K562 (cell line): ENCODE measurements at regions not wholly inside any gene's neighbourhood (a gene's known extent, or its start where the extent isn't known, plus 50 kb on each side); places are given as distances from the start of the nearest gene placed in this dataset.

ENCODE experiments used
- CREBBP ChIP-seq: IDR thresholded peaks from one replicate; pipeline ENCODE4 v1.6.1; 2012; ENCODE audit warnings: low read depth, mild to moderate bottlenecking, control low read depth, inconsistent platforms, low read length
- FOXA1 ChIP-seq: fragments of 450-650 bp; IDR thresholded peaks from 2 replicates; pipeline ENCODE4 v1.6.1; 2016; ENCODE audit warnings: mild to moderate bottlenecking, borderline replicate concordance
- FOXK1 ChIP-seq: sonication (generic); formaldehyde crosslinking; IDR thresholded peaks from 2 replicates; pipeline ENCODE4 v1.8.0; 2022; ENCODE audit warnings: missing genetic modification reagents, mild to moderate bottlenecking, borderline replicate concordance
- FOXM1 ChIP-seq, 2 experiments: fragments of 450-650 bp in 1 of 2; sonication (generic) in 1 of 2; formaldehyde crosslinking in 1 of 2; IDR thresholded peaks; 2 replicates each; pipeline versions ENCODE4 v1.6.1 to v1.9.0; 2017 to 2022; ENCODE audit warnings: low read depth in 2 of 2, mild to moderate bottlenecking in 2 of 2, missing genetic modification reagents in 1 of 2, moderate library complexity in 1 of 2
- JUN ChIP-seq, 2 experiments: sonication (generic) in 1 of 2; formaldehyde crosslinking in 1 of 2; IDR thresholded peaks; 2 replicates each; pipeline versions ENCODE4 v1.6.1 to v1.8.0; 2012 to 2022; ENCODE audit warnings: borderline replicate concordance in 2 of 2, mild to moderate bottlenecking in 2 of 2, improper control_type of control experiment in 1 of 2, low read depth in 1 of 2, low read length in 1 of 2, missing genetic modification reagents in 1 of 2
- MAZ ChIP-seq, 2 experiments: fragments of 450-650 bp in 1 of 2; sonication (generic) in 1 of 2; formaldehyde crosslinking; IDR thresholded peaks in 1 of 2; conservative IDR thresholded peaks in 1 of 2; 2 replicates each; pipeline versions ENCODE4 v1.4.0 to v1.5.0; 2020; ENCODE audit warnings: mild to moderate bottlenecking in 1 of 2, missing genetic modification reagents in 1 of 2
- PKNOX1 ChIP-seq: fragments of 450-650 bp; IDR thresholded peaks from 2 replicates; pipeline ENCODE4 v1.6.1; 2016
- POLR2A ChIP-seq: fragments of 450-650 bp; conservative IDR thresholded peaks from 2 replicates; pipeline ENCODE4 v1.6.1; 2016
- POLR2AphosphoS5 ChIP-seq: IDR thresholded peaks from 2 replicates; pipeline ENCODE4 v1.6.1; 2011; ENCODE audit warnings: mild to moderate bottlenecking, low read depth, low read length, moderate library complexity; ENCODE audit not compliant: control insufficient read depth, insufficient read depth
- SMC3 ChIP-seq: conservative IDR thresholded peaks from 2 replicates; pipeline ENCODE4 v1.6.1; 2011; ENCODE audit warnings: low read depth, low read length, improper control_type of control experiment; ENCODE audit not compliant: insufficient read depth
- TF ChIP-seq, protein P1 (sequence below): sonication (generic); formaldehyde crosslinking; IDR thresholded peaks from 2 replicates; pipeline ENCODE4 v1.5.0; 2020; ENCODE audit warnings: missing genetic modification reagents
- TF ChIP-seq, protein P2 (sequence below), 3 experiments: IDR thresholded peaks in 2 of 3; conservative IDR thresholded peaks in 1 of 3; 2 replicates each; pipeline ENCODE4 v1.5.1; 2011 to 2012; ENCODE audit warnings: low read length in 3 of 3, mild to moderate bottlenecking in 3 of 3, control low read depth in 2 of 3, improper control_type of control experiment in 1 of 3, inconsistent platforms in 1 of 3, low read depth in 1 of 3, mixed read lengths in 1 of 3, moderate library complexity in 1 of 3; ENCODE audit not compliant: insufficient read depth in 2 of 3
- TF ChIP-seq, protein P3 (sequence below): fragments of 200-800 bp; sonication (Bioruptor generic); IDR thresholded peaks from 2 replicates; pipeline ENCODE4 v1.6.1; 2017; ENCODE audit warnings: missing genetic modification characterization, missing compliant biosample characterization

DNA sequence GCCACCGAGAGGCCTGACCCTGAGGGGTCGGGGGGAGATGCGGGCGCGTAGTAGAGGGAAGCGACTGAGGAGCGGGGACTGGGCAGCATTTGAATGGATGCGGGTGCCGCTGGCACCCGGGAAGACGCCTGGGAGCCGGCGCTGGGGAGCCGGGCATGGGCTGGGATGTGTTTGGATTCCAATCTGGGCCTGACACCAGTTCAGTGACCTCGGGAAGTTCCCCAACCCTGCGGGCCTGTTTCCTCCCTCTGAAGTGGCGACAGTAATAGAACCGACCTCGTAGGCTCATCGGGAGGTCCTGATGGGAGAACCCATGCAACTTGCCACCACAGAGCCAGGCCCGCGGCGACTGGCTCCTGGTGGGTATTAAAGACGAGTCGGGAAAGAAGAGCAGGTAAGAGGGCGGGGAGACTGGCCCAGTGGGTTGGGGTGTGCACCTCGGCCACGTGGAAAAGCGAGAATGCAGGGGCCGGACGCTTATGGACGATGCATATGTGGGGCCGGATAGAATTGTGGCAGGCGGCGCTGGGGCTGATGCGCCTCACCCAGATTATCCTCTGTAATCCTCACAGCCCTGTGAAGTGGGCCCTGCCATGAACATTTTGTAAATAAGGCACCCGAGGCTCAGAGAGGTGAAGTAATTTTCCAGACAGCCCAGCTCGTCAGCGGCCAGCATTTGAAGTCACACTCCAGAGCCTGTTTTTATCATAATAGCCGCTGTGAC lies 105.8 kb downstream of the SLC16A1 start:
- TF ChIP-seq POLR2A (no peak), JUN (IDR thresholded peaks at IDR 0.05; ENCODE audit: borderline replicate concordance, low read depth, low read length) (no peak), JUN (CRISPR knock-in tag; IDR thresholded peaks at IDR 0.05; ENCODE audit: borderline replicate concordance) (no peak), SMC3 (no peak), POLR2AphosphoS5 (no peak), FOXM1 (IDR thresholded peaks at IDR 0.05; ENCODE audit: low read depth) (no peak), FOXM1 (CRISPR knock-in tag; IDR thresholded peaks at IDR 0.05; ENCODE audit: low read depth) (no peak), CREBBP (no peak), FOXA1 (no peak), PKNOX1 (no peak), FOXK1 (CRISPR knock-in tag) (no peak), MAZ (CRISPR knock-in tag; conservative IDR thresholded peaks at IDR 0.05 in 1 of 2, IDR thresholded peaks at IDR 0.05 in 1 of 2) (no peak)
- TF ChIP-seq, protein P1, sequence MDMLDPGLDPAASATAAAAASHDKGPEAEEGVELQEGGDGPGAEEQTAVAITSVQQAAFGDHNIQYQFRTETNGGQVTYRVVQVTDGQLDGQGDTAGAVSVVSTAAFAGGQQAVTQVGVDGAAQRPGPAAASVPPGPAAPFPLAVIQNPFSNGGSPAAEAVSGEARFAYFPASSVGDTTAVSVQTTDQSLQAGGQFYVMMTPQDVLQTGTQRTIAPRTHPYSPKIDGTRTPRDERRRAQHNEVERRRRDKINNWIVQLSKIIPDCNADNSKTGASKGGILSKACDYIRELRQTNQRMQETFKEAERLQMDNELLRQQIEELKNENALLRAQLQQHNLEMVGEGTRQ (CRISPR knock-in tag): no peak
- TF ChIP-seq, protein P2, sequence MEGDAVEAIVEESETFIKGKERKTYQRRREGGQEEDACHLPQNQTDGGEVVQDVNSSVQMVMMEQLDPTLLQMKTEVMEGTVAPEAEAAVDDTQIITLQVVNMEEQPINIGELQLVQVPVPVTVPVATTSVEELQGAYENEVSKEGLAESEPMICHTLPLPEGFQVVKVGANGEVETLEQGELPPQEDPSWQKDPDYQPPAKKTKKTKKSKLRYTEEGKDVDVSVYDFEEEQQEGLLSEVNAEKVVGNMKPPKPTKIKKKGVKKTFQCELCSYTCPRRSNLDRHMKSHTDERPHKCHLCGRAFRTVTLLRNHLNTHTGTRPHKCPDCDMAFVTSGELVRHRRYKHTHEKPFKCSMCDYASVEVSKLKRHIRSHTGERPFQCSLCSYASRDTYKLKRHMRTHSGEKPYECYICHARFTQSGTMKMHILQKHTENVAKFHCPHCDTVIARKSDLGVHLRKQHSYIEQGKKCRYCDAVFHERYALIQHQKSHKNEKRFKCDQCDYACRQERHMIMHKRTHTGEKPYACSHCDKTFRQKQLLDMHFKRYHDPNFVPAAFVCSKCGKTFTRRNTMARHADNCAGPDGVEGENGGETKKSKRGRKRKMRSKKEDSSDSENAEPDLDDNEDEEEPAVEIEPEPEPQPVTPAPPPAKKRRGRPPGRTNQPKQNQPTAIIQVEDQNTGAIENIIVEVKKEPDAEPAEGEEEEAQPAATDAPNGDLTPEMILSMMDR (IDR thresholded peaks at IDR 0.05 in 2 of 3, conservative IDR thresholded peaks at IDR 0.05 in 1 of 3; ENCODE audit: insufficient read depth in 2 of 3, low read depth in 1 of 3, low read length in 3 of 3): no peak
- TF ChIP-seq, protein P3, sequence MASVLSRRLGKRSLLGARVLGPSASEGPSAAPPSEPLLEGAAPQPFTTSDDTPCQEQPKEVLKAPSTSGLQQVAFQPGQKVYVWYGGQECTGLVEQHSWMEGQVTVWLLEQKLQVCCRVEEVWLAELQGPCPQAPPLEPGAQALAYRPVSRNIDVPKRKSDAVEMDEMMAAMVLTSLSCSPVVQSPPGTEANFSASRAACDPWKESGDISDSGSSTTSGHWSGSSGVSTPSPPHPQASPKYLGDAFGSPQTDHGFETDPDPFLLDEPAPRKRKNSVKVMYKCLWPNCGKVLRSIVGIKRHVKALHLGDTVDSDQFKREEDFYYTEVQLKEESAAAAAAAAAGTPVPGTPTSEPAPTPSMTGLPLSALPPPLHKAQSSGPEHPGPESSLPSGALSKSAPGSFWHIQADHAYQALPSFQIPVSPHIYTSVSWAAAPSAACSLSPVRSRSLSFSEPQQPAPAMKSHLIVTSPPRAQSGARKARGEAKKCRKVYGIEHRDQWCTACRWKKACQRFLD (CRISPR knock-in tag): no peak
